G401 (cell line): ENCODE measurements at regions not wholly inside any gene's neighbourhood (a gene's known extent, or its start where the extent isn't known, plus 50 kb on each side); places are given as distances from the start of the nearest gene placed in this dataset.
"Not testable (repeated sequence)": the region's sequence is repeated elsewhere in the genome, so short reads cannot be mapped to it uniquely, and the experiment has no call there.

Experiments
- DNase-seq: peaks from one replicate; pipeline ENCODE4 v3.0.0-alpha.2; 2015; ENCODE audit warnings: low spot score
- in situ Hi-C: cut with HindIII; loops from 2 replicates; pipeline ENCODE4 v1.10.0; 2016; ENCODE audit warnings: low sequenced_read_pairs, mixed read lengths

DNA sequence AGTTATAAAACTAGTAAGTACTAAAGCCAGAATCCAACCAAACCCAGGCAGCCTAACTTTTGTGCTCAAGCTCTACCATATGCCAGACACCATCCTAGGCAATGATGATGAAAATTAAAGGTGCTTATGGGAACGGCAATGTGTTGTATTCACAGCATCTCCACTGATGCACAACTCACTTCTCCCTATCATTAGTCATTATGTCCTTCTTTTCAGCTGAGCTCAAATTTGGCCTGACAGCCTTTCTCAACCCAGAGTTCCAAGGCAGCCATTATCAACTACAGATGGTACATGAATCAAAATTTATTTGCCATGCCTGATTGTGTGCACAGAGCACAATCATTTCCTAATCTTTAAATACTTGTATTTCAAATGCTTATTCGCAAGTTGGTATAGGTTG is 121.6 kb upstream of the TNPO1 start:
- in situ Hi-C loops, result no loop called here

GRCh38 chr5:72693546-72694205 is 122.8 kb upstream of the TNPO1 start:
- in situ Hi-C loops, result no loop called here
- DNase-seq, result no peak

More for the DNA sequence above, 121.6 kb upstream of the TNPO1 start:
- no peak for DNase-seq

GRCh38 chr5:72692651-72693442 is 123.6 kb upstream of the TNPO1 start:
- no peak for DNase-seq
- in situ Hi-C loops, result no loop called here

DNA sequence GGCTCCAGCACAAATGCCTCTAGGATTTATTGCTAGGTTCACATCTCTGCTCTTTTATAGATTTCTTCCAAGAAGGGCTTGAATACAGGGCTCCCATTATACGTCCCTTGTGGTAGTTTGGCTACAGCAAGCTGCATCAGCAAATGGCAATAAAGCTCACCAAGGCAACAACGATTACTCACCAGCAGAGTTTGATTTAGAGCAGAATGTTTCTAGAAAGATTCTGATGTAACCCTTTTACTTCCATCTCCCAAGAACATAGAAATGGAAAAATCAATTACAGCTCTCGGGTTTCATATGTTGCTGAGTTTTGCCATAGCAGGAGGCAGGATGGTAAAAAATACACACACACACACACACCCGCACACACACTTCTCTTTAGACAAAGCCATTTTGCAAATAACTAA is 124.2 kb upstream of the TNPO1 start:
- in situ Hi-C loops, result no loop called here
- no peak for DNase-seq

DNA sequence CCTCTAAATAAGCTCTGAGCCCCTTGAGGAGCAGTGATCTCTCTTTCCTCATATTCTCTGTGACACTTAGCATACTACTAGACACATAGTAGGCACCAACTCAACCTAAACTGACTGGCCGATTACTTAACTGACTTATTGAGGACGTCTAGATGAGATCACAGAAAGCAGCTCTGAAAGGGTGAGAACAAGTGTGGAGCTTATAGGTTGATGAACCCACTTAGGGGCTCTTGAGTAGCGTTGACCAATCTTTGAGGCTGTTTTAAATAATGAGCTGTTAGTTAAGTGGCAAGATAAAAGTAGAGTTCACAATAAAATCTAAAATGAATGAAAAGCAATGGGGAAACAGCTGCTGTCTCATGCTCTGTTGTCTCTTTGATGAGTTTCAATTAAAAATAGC is 124.7 kb upstream of the TNPO1 start:
- DNase-seq, result no peak
- in situ Hi-C loops, result no loop called here

DNA sequence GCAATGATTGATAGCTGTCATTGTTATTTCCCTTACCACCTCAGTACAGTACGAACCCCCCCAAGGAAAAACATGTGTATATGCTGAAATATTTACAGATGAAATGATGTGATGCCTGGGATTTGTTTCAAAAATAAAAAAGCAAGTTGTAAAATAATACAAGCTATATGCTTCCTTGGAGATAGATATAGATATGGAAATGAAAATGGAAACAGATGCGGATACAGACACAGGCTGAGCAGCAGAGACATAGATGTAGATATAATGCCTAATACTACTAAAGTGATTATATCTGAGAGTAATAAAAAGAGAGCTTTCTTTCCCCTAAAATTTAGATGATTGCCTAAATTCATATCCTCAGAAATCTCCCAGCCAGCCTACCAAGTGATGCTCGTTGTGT is 127.5 kb upstream of the TNPO1 start:
- in situ Hi-C loops, result no loop called here
- DNase-seq, result no peak

DNA sequence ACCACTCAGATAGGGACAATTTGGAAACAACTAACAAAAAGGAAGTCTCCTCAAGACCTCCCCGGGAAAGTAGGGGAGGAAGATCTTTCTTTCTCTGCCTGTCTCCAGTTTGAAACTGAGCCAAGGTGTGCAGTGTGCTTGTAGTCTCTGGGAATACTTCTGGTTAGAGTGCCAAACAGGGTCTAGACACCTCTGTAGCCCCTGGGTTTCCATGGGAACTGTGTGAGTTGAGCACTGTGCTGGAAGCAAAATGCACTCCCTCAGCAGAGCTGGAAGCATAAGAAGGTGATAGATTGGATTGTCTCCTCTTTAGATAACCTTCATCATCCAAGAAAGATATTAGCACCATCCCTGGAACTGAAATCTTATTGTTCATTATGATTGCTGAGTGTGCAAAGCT is 129.2 kb upstream of the TNPO1 start:
- in situ Hi-C loops, result no loop called here
- no peak for DNase-seq

DNA sequence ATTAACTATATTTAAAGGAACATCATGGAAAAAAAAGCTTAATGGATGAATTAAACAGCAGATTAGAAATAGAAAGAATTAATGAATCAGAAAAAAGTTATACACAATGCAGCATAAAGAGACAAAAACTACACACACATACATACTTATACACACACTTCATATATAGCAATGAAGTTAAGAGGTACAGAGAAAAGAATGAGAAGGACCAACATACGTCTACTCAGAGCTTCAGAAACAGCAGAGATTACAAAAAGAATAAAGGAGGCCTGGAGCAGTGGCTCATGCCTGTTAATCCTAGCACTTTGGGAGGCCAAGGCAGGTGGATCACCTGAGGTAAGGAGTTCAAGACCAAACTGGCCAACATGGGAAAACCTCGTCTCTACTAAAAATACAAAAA is 133.9 kb upstream of the TNPO1 start:
- DNase-seq, result no peak
- in situ Hi-C loops, result no loop called here

DNA sequence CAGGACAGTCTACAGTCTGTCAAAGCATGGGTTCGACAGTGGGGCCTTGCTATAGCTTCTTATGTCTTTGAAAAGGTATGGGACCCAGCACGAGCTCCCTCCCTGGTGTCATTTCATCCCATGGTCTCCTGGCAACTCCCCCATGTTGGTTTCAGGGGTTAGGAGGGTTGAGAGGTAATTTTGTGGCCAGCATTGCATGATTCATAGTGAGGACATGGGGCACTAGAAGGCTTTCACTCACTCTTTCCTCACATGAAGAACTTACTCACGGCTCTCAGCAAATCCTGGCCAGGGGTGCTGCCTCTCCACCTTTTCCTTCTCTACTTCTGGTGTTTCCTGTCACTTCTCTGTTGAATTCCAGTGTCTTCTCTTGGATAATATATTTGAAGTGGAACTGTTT is 134.7 kb upstream of the TNPO1 start:
- no peak for DNase-seq
- in situ Hi-C loops, result no loop called here

DNA sequence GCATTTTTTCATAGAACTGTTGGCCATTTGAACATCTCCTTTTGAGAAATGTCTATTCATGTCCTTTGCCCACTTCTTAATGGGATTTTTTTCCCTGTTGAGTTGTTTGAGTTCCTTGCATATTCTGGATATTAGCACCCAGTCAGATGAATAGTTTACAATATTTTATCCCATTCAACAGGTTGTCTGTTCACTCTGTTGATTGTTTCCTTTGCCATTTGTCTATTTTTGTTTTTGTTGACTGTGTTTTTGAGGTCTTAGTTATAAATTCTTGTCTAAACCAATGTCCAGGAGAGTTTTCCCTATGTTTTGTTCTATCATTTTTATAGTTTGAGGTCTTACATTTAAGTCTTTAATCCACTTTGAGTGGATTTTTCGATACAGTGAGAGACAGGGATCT is 139.0 kb upstream of the TNPO1 start:
- DNase-seq, result no peak
- in situ Hi-C loops, result no loop called here

DNA sequence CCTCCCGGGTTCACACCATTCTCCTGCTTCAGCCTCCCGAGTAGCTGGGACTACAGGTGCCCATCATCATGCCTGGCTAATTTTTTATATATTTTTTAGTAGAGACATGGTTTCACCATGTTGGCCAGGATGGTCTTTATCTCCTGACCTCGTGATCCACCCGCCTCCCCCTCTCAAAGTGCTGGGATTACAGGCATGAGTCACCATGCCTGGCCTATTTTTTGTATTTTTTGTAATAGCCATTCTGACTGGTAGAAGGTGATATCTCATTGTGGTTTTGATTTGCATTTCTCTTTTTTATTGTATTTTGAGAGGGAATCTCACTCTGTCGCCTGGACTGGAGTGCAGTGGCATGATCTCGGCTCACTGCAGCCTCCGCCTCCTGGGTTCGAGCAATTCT is 139.6 kb upstream of the TNPO1 start:
- DNase-seq, in situ Hi-C loops: not testable (repeated sequence)

DNA sequence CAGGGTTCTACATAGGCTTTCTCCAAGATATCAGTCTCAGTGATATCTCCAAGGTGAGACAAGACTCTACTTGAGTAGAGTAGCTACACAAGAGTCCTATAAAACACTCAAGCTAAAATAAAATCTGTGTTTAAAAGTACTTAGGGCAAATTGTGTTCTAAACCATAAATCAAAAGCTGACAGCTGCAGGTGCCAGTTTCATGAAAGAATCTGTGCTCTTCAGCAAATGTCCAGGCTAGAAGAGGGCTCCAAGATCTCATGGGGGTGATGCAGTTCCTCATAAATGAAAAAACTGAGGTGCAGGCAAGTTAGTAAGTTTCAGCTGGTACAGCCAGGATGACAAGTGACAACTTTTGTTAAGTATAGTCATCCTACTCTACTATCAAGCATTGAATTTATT is 142.8 kb upstream of the TNPO1 start:
- DNase-seq, result no peak
- in situ Hi-C loops, result no loop called here

- DNase-seq, result no peak
- in situ Hi-C loops, result no loop called here
These were observed 143.3 kb upstream of the TNPO1 start for GRCh38 chr5:72673180-72673579.

GRCh38 chr5:72667708-72668107 is 148.8 kb upstream of the TNPO1 start:
- in situ Hi-C loops, result no loop called here
- DNase-seq, result no peak

GRCh38 chr5:72662936-72663335 is 153.5 kb upstream of the TNPO1 start:
- no peak for DNase-seq
- in situ Hi-C loops, result no loop called here

DNA sequence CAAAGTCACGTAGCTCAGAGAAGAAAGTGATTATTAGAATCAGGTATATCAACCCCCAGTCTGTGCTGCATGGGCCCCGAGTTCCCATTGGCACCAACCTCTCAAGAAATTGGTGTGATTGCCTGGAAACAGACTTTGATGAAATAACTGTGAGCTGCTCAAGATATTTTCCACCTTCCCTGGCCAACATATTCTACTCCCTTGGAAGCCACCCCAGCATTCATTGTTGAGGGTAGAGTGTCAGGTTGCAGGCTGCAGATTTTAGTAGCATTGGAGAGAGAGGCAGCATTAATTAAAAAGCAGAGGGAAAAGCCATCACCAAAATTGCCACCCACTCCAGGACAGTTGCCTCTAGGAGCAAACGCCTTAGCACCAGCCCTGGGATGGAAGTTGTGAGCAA is 154.2 kb upstream of the TNPO1 start:
- in situ Hi-C loops, result no loop called here
- no peak for DNase-seq

DNA sequence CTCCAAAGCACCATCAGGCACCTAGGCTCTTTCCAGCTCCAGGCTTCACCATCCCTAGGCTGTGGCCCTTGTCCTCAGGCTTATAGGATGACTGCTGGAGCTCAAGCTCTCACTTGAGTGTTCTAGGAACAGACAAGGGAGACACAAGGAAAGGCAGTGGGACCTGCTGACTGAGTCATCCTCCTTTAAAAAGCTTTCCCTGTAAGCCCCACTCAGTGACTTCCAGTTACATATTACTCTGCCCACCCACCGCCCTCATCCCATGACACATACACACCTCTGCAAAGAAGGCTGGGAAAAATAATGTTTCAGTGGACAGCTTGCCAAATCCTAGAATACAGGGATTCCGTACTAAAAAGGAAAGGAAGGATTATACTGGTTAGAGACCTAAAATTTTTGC is 154.2 kb upstream of the ZNF366 start:
- no peak for DNase-seq
- in situ Hi-C loops, result no loop called here

- no peak for DNase-seq
- in situ Hi-C loops, result no loop called here
These were observed 152.5 kb upstream of the ZNF366 start for GRCh38 chr5:72659726-72660125.

- no peak for DNase-seq
- in situ Hi-C loops, result no loop called here
These were observed 151.7 kb upstream of the ZNF366 start for GRCh38 chr5:72658761-72659540.

DNA sequence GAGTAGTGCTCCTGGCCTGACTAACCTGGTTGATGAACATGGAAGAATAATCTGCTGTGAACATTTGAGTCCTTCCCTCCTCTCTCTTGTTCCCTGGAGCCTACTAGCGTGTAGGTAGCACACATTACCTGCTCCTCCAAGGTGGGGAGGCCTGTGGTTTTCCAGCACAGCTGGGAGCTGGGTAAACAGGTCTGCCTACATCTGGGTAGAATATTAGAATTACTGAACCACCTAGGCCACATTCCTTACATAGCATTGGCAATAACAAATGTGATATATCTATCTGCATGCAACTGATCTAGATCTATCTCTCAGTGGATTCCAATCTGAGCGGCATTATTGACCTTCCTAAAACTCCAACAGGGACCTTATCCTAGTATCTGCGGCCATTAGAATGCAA is 151.0 kb upstream of the ZNF366 start:
- no peak for DNase-seq
- in situ Hi-C loops, result no loop called here
